ENCODE measurements at regions not wholly inside any gene's neighbourhood (a gene's known extent, or its start where the extent isn't known, plus 50 kb on each side); places are given as distances from the start of the nearest gene placed in this dataset.

DNA sequence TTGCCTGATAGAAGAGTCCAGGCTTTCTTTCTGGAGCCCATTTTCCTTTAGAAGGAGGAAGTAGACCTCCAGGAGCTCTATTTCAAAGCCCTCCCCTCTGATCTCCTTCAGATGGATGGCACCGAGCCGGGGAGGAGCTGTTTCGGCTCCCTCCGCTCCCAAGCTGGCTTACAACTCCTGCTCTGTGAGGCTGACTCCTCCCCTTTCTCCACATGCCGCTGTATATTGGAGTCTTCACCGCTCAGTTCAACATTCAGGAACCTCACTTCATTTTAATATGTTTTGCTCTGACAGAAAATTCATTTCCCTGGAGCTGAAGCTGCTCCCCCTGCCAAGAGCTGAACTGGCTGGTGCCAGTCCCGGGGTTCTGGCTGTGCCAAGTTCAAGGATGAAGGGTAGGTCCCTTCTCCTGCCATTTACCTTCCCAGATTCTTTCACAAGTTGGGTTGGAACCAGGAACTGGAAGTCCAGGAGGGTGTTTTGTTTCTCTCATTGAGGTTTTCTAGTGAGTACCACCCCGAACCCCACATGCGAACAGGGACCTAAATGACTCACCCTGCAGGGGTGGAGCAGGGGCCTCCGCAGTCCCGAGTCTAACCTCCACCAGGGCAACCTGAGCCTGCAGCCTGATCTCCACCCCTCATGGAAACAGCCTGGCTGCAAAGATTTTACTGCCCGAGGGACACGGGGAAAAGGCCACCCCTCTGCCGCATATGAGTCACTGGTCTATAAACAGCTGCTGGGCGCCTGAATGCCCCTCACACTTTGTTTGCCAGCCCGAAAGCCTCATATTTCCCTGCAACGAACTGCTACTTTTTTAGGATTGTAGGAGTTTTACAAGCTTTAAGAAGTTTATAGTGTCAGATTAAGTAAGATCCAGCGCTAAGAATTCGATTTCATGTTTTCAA is 68.6 kb upstream of the FOXA2 start:
- DNase-seq (ENCODE audit: low spot score): no peak

DNA sequence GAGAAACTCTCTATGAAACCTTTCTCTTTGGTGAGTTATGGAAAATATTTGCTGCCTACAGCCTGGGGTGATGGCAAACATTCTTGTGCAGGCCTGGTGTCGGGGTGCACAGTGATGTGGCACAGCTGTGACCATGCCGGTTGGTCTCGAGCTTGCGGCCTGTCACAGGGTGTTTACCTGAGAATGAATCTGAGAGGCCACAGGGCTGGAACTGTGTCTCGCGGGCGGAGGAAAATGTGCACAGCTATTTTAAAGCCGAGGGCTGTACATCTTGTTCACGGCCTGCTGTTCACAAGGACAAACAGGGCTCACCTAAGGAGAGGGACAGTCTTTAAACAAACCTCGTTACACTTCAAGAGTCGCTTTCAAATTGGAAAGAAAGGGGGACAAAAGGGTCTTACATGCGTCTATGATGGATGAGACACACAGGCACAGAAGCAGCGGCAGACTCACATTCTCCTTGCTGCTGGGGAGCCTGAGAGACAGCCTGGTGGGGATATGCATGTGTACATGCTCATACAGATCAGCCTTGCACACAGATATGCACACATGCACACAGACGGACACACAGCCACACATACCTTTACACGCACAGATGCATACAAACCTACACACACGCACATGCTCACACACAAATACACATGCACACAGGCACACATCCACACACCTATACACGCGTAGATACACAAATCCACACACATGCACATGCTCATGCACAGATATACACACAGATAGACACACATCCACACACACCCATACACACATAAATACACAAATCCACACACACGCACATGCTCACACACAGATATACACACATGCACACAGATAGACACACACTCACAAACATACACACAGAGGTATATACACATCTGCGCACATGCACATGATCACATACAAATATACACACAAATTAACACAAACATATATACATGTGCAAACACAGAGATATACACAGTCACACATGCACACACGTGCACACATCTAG is 69.6 kb upstream of the FOXA2 start:
- DNase-seq (ENCODE audit: low spot score): no peak

DNA sequence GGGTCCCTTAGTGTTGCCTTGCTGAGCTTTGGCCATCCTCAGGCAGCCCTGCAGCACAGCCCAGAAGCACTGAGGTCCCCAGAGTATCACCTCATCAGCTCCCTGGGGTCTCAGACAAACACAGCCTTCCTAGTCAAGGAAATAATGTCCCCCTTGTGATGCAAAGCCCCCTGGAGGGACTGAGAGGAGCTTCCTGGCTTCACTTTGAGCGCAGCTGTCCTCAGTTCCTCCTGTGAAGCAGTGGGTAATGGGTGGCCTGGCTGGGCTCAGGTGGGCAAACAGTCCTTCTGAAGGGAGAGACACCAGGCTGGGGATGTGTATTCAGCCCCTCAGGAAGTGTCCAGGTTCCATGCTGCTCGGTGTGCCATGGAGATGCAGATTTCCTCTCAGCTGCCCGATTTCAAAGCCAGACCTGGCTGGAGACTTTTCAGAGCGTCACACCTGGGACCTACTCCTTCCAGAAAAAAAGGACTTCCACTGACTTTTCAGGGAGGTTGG is 79.2 kb upstream of the FOXA2 start:
- no peak for DNase-seq (ENCODE audit: low spot score)

DNA sequence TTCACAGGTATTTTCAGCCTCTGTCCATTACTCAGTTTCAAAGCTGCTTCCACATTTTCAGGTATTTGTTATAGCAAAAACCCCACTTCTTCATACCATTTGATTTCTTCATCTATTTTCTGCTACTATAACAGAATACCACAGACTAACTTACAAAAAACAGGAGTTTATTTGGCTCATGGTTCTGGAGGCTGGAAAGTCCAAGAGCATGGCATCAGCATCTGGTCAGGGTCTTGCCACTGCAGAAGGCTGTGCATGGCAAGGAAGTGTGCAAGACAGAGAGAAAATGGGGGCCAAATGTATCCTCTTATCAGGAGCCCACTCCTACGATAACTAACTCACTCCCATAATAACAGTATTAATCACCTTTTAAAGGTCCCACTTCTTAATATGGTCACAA is 82.8 kb upstream of the FOXA2 start:
- DNase-seq (ENCODE audit: low spot score): no peak

DNA sequence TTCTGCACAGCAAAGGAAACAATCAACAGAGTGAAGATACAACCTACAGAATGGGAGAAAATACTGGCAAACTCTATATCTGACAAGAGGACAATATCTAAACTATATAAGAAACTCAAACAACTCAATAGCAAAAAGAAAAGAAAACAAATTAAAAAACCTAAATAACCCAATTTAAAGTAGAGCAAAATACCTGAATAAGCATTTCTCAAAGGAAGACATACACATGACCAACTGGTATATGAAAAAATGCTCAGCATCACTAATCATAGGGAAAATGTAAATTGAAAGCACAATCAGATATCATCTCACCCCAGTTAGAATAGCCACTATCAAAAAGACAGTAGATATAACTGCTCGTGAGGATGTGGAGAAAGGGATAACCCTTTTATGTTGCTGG is 87.8 kb upstream of the FOXA2 start:
- no peak for DNase-seq (ENCODE audit: low spot score)

DNA sequence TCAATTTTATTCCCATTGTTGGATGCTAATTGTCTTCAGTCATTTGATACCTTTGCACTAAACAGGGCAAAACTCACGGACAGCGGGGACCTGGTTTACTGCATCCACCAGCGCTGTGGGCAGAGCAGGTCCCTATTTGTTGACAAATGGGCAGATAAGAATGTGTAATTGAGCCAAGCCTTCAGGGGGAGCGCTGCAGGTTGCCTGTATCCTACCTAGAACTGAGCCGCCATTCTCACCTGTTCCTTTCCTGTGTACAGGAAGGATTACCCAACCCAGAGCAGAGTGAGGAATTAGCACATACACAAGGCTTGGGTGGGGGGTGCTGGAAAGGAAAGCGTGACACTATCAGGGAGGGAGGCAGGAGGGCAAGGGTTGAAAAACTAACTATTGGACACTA is 89.1 kb upstream of the FOXA2 start:
- no peak for DNase-seq (ENCODE audit: low spot score)

DNA sequence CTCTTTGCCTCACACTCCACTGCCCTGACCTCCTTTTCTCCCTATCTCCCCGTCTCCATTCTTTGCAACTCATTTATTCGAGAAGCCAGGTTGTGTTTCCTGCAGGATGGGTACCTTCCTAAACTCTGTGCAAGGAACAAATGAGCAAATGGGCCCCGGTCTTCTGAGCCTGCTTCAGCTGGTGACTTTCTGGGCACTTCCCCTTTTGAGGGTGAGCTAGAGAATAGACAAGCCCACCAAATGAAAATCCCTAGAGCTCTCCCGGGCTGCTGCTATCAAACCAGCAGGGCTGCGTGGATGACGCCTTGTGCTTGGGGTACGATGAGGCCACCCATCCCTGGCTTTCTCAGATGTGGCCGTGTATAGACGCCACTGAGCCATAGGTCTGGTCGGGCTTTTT is 91.0 kb upstream of the FOXA2 start:
- DNase-seq (ENCODE audit: low spot score): no peak

DNA sequence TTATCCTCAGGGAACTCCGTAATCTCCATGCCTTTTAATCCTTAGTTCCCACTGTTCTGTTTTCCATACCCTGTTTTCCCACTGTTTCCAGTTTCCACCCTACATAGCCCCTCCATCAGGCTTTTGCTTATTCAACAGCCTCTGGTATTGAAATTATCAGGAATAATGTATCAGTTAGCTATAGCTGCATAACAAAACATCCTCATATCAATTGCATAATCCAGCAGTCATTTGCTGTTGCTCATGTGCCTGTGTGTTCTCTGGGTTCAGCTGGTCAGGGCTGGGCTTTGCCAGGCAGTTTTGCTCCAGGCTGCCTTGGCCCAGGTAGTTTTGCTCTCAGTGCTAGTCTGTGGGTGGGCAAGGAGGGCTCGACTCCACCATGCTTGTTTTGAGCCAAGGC is 94.3 kb upstream of the FOXA2 start:
- no peak for DNase-seq (ENCODE audit: low spot score)

DNA sequence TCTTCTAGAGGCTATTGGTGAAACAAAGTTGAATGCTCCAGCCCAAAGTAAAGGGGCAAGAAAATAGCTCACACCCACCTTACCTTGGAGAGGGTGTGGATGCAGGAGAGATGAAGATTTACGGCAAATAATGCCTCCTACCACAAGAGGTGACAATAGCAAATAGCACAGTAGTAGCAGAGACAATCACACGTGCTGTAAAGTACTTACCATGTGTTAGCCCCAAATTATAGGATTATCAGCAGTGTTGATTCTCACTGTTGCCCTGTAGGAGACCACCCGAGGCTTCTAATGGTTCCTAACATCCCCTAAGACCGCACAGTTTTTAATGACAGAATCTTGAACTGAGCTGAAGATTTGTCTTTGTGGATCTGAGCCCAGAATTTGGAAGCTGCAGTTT is 94.8 kb upstream of the FOXA2 start:
- no peak for DNase-seq (ENCODE audit: low spot score)

DNA sequence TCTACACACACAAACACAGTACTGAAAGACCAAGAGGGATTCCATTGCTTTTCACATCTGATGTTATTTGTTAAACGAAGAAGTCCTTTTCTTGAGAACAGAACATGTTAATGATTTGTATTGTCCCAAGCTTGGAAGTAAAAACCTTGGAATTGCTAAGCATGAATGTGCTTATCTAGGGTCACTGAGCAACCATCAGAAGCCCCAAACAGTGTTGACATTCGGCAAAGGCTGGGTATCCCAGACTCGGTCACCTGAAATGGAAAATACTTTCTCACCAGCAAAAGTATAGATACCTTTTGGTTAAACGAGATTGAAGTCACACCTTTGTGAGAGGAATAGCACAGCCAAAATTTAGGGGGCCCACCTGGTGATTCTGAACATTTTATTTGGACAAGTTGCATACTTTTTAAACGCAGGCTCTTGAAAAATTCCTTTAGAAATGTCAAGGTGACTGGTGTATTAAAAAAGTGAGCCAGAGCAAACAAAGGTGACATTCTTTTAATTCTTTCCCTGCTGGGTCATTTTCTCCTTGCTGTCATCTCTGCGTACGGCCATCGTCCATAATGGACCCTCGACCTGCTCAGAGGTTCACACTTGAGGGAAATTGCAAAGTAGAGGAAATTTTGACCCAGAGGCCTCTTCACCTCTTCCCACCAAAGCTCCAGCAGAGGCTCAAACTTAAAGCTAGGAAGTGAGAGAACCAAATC is 95.8 kb upstream of the FOXA2 start:
- no peak for DNase-seq (ENCODE audit: low spot score)

DNA sequence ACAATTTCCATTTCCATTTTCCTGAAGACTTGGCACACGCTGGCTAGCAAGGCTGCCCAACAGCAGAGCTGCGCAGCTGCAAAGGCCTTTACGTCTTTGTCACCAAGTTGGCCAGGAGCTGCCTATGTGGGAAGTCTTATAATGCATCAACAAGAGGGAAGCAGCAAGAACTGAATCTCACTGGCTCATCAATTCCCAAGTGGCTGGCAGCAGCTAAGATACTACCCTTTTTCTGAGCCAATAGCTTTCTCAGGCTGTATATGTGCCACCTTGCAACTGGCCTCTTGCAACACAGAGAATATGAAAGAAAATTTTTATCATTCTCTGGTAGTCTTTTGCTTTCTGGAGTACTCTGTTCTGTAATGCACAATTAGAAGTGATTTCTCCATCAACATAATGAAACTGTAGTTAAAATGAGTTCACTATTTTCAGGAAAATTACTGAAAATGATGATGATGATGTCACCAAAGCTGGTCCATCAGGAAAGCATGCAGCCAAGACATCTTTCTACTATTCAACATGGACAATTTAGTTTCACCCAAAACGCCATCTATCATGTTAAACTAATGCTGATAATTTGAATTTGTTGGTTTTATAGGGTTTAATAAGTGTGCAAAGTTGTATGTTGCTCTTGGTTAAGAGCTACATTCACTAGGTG is 97.3 kb upstream of the FOXA2 start:
- DNase-seq (ENCODE audit: low spot score): no peak

DNA sequence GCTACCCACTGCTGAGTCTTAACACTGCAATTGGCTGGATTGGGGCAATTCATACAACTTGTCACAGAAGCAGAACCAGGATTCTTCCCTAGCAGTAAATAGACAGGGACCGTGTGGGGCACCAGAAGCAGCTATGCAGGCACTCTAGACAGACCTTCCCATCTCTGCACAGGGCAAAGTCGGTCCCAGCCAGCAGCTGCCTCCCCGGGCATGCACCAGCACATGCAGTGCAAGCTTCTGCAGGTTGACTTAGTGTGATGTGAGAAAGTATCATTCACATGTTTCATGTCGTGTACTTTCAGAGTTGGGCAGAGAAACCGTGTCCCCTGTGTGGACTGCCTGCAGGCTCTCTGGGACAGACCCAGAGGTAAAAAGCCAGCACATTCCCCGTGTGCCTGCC is 98.0 kb upstream of the FOXA2 start:
- DNase-seq (ENCODE audit: low spot score): no peak

DNA sequence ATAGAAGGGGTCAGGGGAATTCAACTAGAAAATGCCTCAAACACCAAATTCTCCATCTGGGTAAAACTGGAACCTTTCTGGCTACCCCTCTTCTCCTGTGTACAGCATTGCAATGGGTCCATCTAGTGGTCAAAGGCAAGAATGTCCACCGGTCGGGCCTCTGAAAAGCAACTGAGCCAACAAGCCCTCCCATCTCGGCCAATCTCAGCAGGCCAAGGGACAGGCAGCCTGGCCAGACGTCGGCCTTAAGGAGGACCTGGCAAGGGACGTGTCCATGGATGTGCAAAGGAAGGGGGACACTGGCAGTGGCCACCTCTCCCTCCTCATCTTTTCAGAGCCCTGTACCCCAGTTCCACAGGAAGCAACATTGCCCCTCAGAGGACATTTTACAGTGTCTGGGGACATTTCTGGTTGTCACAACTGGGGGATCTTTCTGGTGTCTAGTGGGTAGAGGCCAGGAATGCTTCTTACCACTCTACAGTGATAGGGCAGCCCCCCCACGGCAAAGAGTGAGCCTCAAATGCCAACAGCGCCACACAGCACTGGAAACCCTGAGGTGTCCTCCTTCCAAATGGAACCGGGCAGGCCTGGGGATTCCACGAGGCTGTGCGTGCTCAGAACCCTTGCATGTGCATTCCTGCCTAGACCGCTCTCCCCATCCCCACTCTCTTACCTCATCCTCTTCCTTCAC is 99.8 kb upstream of the FOXA2 start:
- peak; percentile 73 for DNase-seq (ENCODE audit: low spot score)

DNA sequence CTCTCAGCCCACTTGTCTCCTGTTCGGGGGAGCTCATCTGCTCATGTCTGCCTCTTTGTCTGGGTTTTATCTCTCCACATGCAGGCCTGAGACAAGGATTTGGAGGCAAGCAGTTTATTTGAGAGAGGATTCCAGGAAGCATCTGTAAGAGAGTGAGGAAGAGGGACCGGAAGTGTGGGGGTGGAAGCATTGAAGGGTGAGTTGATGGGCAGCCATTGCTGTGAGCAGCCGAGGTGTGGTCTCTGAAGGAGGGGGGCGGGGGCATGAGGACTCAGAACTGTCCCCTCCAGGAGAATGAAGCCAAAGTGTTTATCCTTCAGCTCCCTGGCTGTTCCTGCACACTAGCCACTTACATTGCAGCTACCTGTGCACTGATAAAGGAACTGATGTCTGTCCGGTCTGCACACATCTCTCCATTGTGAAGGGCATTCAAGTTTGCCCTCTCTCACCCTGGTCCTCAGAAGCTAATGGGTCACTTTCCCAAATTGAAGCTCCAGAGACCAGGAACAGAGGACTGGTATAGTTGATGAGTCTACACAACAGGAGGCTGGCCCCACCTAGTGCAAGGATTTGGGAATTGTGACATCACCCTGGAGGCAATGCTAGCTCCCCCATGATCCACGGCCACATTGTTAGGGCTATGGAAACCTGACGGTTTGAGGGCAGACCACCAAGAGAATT is 100.5 kb upstream of the FOXA2 start:
- DNase-seq (ENCODE audit: low spot score): no peak

DNA sequence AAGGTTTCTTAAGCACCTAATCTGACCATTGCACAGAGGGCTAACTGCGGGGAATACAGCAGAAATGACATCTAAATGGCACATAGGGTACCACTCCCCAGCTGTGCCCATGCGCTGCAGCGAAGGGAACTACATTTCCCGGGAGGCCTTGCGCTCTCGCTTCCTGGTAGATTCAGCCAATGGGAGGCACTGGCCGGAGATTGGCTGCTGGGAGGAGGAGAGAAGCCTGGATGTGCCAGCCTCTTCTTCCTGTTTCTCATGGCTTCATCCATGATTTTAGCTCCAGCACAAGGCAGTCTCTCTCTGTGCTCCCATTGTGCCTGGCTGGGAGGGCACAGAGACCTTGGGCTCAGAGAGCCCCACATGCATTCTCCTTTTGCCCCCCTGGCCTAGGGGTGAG is 101.7 kb upstream of the FOXA2 start:
- DNase-seq (ENCODE audit: low spot score): peak; percentile 76

DNA sequence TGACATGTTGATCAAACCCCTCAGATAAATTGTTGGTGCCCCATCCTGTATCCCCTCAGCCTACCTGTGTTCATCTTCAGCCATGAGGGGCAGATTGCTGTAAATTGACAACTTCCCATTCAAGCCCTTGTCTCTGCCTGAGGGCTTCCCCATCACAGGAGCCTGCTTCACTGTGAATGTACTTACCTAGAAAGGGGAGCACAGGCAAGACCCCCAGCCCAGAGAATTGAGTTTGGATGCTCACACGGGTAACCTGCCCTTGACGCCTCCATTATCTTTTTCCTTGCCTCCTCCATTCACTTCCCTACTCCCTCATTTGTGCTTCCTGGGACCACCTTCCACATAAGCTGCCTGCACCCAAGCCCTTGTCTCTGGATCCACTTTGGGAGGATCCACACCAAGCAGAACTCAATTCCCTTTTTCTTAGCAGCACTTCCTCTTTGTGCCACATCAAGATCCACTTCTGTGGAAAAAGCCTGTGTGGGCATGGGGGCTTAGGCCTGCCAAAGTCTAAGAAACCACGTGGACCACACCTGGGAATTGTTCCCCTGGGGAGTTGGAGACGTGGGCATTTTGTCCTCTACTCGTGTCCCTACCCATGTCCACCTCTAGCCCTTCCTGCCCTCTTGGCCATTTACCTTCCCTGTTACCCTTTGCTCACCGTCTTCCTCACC is 103.4 kb upstream of the FOXA2 start:
- no peak for DNase-seq (ENCODE audit: low spot score)

DNA sequence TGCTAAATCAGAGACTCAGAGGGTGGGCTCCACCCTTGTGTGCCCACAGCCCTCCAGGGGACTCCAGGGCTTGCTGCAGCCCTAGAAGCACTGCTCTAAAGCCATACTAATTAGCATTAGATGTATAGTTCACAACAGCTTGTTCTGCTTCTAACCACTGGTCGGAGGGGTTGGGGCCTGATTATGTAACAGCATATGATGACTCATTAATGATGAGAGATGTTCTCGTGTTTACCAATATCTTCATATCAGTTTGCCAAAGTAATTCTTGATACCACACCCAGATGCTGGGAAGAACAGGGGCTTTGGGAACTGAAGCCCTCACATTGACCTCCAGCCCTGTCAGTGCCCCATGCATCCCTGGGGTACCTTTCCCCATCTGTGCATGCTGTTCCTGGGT is 104.1 kb upstream of the FOXA2 start:
- no peak for DNase-seq (ENCODE audit: low spot score)

DNA sequence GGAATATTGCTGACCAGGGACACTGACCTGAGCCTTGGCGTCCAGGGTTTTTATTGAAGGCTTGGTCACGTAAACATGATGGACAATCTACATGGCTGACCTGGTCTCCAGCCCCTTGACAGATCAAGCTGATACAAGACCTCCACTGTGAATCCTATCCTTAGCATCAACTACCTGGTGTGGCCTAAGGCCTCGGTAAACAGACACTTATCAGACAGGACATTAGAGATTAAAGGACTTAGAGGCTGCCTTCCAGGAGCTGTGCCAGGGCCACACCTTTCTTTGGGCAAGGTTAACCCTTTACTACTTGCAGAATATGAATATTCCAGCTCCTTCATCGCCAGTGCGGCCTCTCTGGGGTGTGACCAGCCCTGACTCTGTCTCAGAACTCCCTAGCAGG is 104.9 kb upstream of the FOXA2 start:
- no peak for DNase-seq (ENCODE audit: low spot score)

DNA sequence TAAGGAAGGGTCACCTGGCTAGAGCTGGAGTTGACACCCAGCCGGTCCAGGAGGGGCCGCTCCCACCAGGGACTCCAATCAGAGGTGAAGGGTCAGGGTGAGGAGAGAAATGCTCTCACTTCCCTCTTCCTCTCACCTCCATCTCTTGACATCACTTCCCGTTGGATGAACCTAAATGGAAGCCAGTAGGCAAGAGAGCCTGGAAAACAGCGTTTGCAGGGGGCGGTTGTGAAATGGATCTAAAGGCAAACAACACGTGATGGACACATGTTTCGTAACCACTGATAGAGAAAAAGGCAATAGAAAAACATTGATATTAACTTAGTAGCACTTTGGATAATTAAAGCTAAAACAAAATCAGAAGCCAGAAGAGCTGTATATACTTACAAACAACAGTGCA is 105.6 kb upstream of the FOXA2 start:
- DNase-seq (ENCODE audit: low spot score): no peak

DNA sequence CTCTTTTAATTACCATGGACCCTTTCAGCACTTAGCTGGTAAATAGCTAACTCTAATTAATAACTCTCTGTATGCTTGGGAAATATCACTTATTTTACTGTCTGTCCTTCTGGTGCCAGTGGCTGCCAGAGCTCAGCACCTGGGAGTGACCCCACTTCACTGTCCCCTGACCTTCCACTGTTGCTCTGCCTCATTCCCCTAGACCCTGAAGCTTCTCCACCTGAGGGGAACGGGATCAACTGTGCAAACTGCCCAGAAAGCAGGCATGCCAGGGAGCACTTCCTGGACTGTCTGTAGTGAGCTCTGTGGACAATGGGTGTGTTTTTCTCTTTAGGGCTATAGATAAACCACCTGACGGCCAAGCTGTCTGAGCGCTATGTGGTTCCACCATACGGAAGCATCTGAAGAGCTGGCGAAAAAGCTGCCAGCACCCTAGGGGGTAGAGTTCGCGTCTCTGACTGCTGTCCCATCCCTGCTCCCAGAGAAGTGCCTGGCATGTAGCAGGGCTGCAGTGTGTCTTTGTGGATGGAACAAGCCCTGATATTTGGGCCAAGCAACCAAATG is 106.3 kb upstream of the FOXA2 start:
- no peak for DNase-seq (ENCODE audit: low spot score)
